K562 (cell line): ENCODE measurements at regions not wholly inside any gene's neighbourhood (a gene's known extent, or its start where the extent isn't known, plus 50 kb on each side); places are given as distances from the start of the nearest gene placed in this dataset.

ENCODE experiments used
- ATAC-seq: fragments of 200-7000 bp; cut with Tn5 transposase; 3 replicates; pipeline ENCODE4 v1.9.1; 2020; ENCODE audit warnings: moderate library complexity
- BruUV-seq: library from RNA; stranded (reverse); fragments of 400-500 nt; replicated peaks from 2 replicates; lab custom pipeline; 2021; lab: Mats Ljungman, UMichigan
- CTCF ChIA-PET: fragments of 300-600 bp; formaldehyde crosslinking; extraction: SDS; loops from one replicate; lab custom pipeline; 2021; ENCODE audit warnings: low intra/inter-chr PET ratio; lab: Yijun Ruan, JAX
- POLR2A ChIA-PET: fragments of 300-600, 350-650 bp; sonication (Branson Sonifier 250); formaldehyde crosslinking; extraction: SDS; loops from one replicate; lab custom pipeline; 2021; ENCODE audit warnings: antibody characterized with exemption, inconsistent platforms; lab: Yijun Ruan, JAX
- DNase-seq, 4 experiments: peaks; one replicate each; pipeline versions ENCODE4 v3.0.0 to v3.0.0-alpha.2; 2011 to 2018; ENCODE audit warnings: low spot score in 3 of 4, mixed read lengths in 3 of 4; ENCODE audit errors: extremely low read depth in 1 of 4
- FAIRE-seq: peaks from 2 replicates; lab custom pipeline; 2011; peaks lifted over from hg19 to GRCh38; lab: Jason Lieb, UNC
- H2AFZ ChIP-seq: 2 replicates; pipeline ENCODE4 v1.6.0; 2011; ENCODE audit warnings: low read depth, low read length, control low read depth, inconsistent platforms
- H3K27ac ChIP-seq: fragments of 200-600 bp; 3 replicates; pipeline ENCODE4 v1.8.0; 2011; ENCODE audit warnings: low read depth, mild to moderate bottlenecking, control low read depth, inconsistent platforms, low read length, moderate library complexity, mixed read lengths; ENCODE audit errors: extremely low read depth
- H3K27me3 ChIP-seq, 2 experiments: fragments of 300-600 bp in 1 of 2; 2 replicates in 1 of 2; 3 replicates in 1 of 2; pipeline versions ENCODE4 v1.6.0 to v1.8.0; 2011; ENCODE audit warnings: inconsistent platforms in 2 of 2, low read length in 2 of 2, mild to moderate bottlenecking in 1 of 2, mixed read lengths in 1 of 2, moderate library complexity in 1 of 2; ENCODE audit not compliant: control insufficient read depth in 2 of 2, insufficient read depth in 2 of 2
- H3K36me3 ChIP-seq: fragments of 300-600 bp; 3 replicates; pipeline ENCODE4 v1.8.0; 2011; ENCODE audit warnings: mild to moderate bottlenecking, low read length, inconsistent platforms; ENCODE audit not compliant: control insufficient read depth, insufficient read depth
- H3K4me1 ChIP-seq, 2 experiments: fragments of 200-600 bp in 1 of 2; replicated peaks in 1 of 2; 2 replicates in 1 of 2; 3 replicates in 1 of 2; pipeline versions ENCODE4 v1.5.1 to v1.8.0; 2011; ENCODE audit warnings: inconsistent platforms in 2 of 2, low read length in 2 of 2, mild to moderate bottlenecking in 1 of 2, mixed read lengths in 1 of 2, moderate library complexity in 1 of 2; ENCODE audit not compliant: control insufficient read depth in 2 of 2, insufficient read depth in 2 of 2
- H3K4me2 ChIP-seq: 2 replicates; pipeline ENCODE4 v1.6.1; 2011; ENCODE audit warnings: low read length, control low read depth, inconsistent platforms, mixed read lengths; ENCODE audit not compliant: insufficient read depth
- H3K4me3 ChIP-seq: fragments of 200-600 bp; sonication (generic), shearing (Covaris generic); 2 replicates; pipeline ENCODE4 v1.5.1; 2016; ENCODE audit warnings: control low read depth, inconsistent platforms
- H3K79me2 ChIP-seq: fragments of 200-600 bp; 3 replicates; pipeline ENCODE4 v1.8.0; 2011; ENCODE audit warnings: low read length, inconsistent platforms; ENCODE audit not compliant: control insufficient read depth, insufficient read depth
- H3K9ac ChIP-seq, 2 experiments: 2 replicates each; pipeline versions ENCODE4 v1.6.0 to v1.6.1; 2011; ENCODE audit warnings: low read depth in 2 of 2, low read length in 2 of 2, control low read depth in 1 of 2, inconsistent platforms in 1 of 2, mild to moderate bottlenecking in 1 of 2, mixed read lengths in 1 of 2; ENCODE audit not compliant: insufficient read depth in 1 of 2
- H3K9me1 ChIP-seq: one replicate; pipeline ENCODE4 v1.6.0; 2011; ENCODE audit warnings: inconsistent platforms, mild to moderate bottlenecking, low read length, moderate library complexity; ENCODE audit not compliant: control insufficient read depth, insufficient read depth
- H3K9me3 ChIP-seq: replicated peaks from 2 replicates; pipeline ENCODE4 v1.5.1; 2011; ENCODE audit warnings: low read depth, low read length, inconsistent platforms; ENCODE audit not compliant: control insufficient read depth, insufficient read depth
- H4K20me1 ChIP-seq: replicated peaks from 2 replicates; pipeline ENCODE4 v1.6.1; 2011; ENCODE audit warnings: low read length, inconsistent platforms, mixed read lengths; ENCODE audit not compliant: control insufficient read depth, insufficient read depth
- ERF ChIP-seq: fragments of 450-650 bp; formaldehyde crosslinking; IDR thresholded peaks from 2 replicates; pipeline ENCODE4 v1.4.0; 2020; ENCODE audit warnings: mild to moderate bottlenecking, mixed read lengths
- FOXA1 ChIP-seq: fragments of 450-650 bp; IDR thresholded peaks from 2 replicates; pipeline ENCODE4 v1.6.1; 2016; ENCODE audit warnings: mild to moderate bottlenecking, borderline replicate concordance
- KDM5B ChIP-seq: fragments of 200-600 bp; sonication (generic); IDR thresholded peaks from 2 replicates; pipeline ENCODE4 v1.6.1; 2012; ENCODE audit warnings: low read depth, mild to moderate bottlenecking, moderate library complexity, low read length, control low read depth, inconsistent platforms; ENCODE audit not compliant: insufficient replicate concordance
- POLR2AphosphoS5 ChIP-seq: IDR thresholded peaks from 2 replicates; pipeline ENCODE4 v1.6.1; 2011; ENCODE audit warnings: mild to moderate bottlenecking, low read depth, low read length, moderate library complexity; ENCODE audit not compliant: control insufficient read depth, insufficient read depth
- RFX1 ChIP-seq: fragments of 450-650 bp; IDR thresholded peaks from 2 replicates; pipeline ENCODE4 v1.6.1; 2016; ENCODE audit warnings: mild to moderate bottlenecking, moderate library complexity
- SMARCA4 ChIP-seq: fragments of 450-650 bp; IDR thresholded peaks from 2 replicates; pipeline ENCODE4 v1.6.1; 2016
- TEAD4 ChIP-seq, 2 experiments: sonication (generic) in 1 of 2; formaldehyde crosslinking in 1 of 2; IDR thresholded peaks; 2 replicates each; pipeline versions ENCODE4 v1.6.1 to v1.8.0; 2012 to 2022; ENCODE audit warnings: borderline replicate concordance in 1 of 2, inconsistent platforms in 1 of 2, low read length in 1 of 2, mild to moderate bottlenecking in 1 of 2, missing genetic modification reagents in 1 of 2
- WGBS: fragments of 100-300 bp; shearing (Covaris generic); methylation state at CpG from one replicate; pipeline ENCODE4 v1.1.6; 2016; ENCODE audit warnings: low coverage, mixed read lengths; ENCODE audit not compliant: insufficient coverage; ENCODE audit errors: missing lambda C conversion rate; 5-methylcytosine and 5-hydroxymethylcytosine counted together
- in situ Hi-C: fragments of 300-500 bp; cut with MboI; formaldehyde crosslinking; loops from 4 replicates; pipeline ENCODE4 v1.15.0; 2018; ENCODE audit warnings: inconsistent platforms, mixed read lengths
- intact Hi-C: fragments of 100-400 bp; cut with micrococcal nuclease; formaldehyde crosslinking; loops from 2 replicates; pipeline ENCODE4 v1.14.2; 2022
- TF ChIP-seq, protein P1 (sequence below): sonication (generic); formaldehyde crosslinking; IDR thresholded peaks from 2 replicates; pipeline ENCODE4 v1.9.0; 2022; ENCODE audit warnings: mild to moderate bottlenecking, missing genetic modification reagents
- TF ChIP-seq, protein P2 (sequence below), 2 experiments: fragments of 450-650 bp; IDR thresholded peaks; 2 replicates each; pipeline ENCODE4 v1.6.1; 2018; ENCODE audit warnings: mild to moderate bottlenecking in 2 of 2, low read depth in 1 of 2; ENCODE audit not compliant: partially characterized antibody in 2 of 2

DNA sequence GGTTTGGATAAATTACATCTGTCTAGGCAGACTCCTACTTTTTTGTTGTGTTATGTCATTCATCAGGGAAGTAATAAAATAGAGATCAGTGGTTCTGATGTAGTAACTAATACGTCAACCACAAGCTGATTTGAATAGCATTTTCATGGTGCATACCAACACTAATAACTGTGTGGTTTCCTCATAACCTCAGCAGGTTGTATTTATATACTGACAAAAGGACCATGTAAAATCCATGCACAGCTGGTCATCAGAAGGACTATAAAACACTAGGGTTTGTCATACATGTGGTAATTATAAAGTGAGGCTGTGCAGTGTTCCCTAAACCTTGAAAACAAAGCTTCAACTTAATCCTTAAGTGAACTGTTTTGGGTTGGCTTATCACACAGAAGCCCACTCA lies 216.8 kb upstream of the RBMS3 start (continued):
- TF ChIP-seq RFX1, result no peak
- no peak for TF ChIP-seq POLR2AphosphoS5

DNA sequence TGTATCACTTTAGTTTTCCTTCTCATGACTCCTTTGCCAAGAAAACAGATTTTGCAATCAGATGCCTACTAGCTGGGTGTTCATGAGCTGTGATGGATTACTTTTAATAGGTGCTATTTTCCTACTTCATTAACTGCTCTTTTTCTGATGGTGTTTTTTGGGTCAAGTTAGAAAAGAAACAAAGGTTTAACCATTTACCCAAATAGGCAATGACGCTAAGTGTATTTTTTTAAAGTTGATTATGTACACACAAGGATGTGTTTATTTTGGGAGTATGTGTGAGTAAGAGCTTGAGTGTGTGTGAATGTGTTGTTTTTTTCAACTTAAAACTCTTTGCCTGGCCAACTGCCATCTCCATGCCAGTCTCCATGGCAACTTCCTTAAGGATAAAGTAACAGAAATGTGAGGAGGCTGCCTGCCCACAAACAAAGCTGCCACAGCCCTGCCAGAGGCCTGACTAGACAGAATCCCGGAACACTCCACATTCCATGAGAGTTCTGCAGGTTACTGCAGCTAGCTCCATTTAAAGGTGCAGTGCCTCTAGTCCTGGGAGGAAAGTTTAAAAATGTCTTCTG lies 215.6 kb upstream of the RBMS3 start:
- 0% methylated on average over 2 of the region's 2 CpGs for WGBS
- BruUV-seq, result no TSS peak
- intact Hi-C loops (no loop called here), in situ Hi-C loops (no loop called here)
- Histone ChIP-seq H3K79me2 (no peaks in the 10 kb centered on the region), H2AFZ (no peak overlapping the region), H3K4me1 (no peaks in the 10 kb centered on the region), H3K27me3 (no peaks in the 10 kb centered on the region), H3K4me3 (no peak overlapping the region), H3K9me1 (no peaks in the 10 kb centered on the region), H3K4me2 (no peak overlapping the region), H3K9me3 (no peaks in the 10 kb centered on the region), H3K36me3 (no peaks in the 10 kb centered on the region), H3K27ac (no peak overlapping the region), H3K9ac (no peak overlapping the region), H4K20me1 (no peaks in the 10 kb centered on the region)
- ATAC-seq (no peak), DNase-seq (no peak), FAIRE-seq (no peak)
- ChIA-PET POLR2A (no interaction called here), CTCF (no interaction called here)
- TF ChIP-seq, protein P1, sequence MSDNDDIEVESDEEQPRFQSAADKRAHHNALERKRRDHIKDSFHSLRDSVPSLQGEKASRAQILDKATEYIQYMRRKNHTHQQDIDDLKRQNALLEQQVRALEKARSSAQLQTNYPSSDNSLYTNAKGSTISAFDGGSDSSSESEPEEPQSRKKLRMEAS (CRISPR knock-in tag), result no peak
- TF ChIP-seq TEAD4 (IDR thresholded peaks at IDR 0.05; ENCODE audit: low read length) (no peak), TEAD4 (CRISPR knock-in tag; IDR thresholded peaks at IDR 0.05; ENCODE audit: borderline replicate concordance) (no peak), FOXA1 (no peak), SMARCA4 (no peak), ERF (no peak), KDM5B (no peak)
- TF ChIP-seq, protein P2, sequence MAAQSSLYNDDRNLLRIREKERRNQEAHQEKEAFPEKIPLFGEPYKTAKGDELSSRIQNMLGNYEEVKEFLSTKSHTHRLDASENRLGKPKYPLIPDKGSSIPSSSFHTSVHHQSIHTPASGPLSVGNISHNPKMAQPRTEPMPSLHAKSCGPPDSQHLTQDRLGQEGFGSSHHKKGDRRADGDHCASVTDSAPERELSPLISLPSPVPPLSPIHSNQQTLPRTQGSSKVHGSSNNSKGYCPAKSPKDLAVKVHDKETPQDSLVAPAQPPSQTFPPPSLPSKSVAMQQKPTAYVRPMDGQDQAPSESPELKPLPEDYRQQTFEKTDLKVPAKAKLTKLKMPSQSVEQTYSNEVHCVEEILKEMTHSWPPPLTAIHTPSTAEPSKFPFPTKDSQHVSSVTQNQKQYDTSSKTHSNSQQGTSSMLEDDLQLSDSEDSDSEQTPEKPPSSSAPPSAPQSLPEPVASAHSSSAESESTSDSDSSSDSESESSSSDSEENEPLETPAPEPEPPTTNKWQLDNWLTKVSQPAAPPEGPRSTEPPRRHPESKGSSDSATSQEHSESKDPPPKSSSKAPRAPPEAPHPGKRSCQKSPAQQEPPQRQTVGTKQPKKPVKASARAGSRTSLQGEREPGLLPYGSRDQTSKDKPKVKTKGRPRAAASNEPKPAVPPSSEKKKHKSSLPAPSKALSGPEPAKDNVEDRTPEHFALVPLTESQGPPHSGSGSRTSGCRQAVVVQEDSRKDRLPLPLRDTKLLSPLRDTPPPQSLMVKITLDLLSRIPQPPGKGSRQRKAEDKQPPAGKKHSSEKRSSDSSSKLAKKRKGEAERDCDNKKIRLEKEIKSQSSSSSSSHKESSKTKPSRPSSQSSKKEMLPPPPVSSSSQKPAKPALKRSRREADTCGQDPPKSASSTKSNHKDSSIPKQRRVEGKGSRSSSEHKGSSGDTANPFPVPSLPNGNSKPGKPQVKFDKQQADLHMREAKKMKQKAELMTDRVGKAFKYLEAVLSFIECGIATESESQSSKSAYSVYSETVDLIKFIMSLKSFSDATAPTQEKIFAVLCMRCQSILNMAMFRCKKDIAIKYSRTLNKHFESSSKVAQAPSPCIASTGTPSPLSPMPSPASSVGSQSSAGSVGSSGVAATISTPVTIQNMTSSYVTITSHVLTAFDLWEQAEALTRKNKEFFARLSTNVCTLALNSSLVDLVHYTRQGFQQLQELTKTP (IDR thresholded peaks at IDR 0.05; ENCODE audit: low read depth in 1 of 2, partially characterized antibody in 2 of 2), result no peak
